Right lobe of liver (tissue), 6 donors: ENCODE measurements at regions not wholly inside any gene's neighbourhood (a gene's known extent, or its start where the extent isn't known, plus 50 kb on each side); places are given as distances from the start of the nearest gene placed in this dataset.

Experiments used
- ATAC-seq, 4 donors: fragments of 200-7000 bp; cut with Tn5 transposase; one replicate each; pipeline ENCODE4 v1.9.1; 2020; ENCODE audit warnings: mild to moderate bottlenecking in 4 of 4, moderate library complexity in 4 of 4
- DNase-seq, 3 donors: peaks; one replicate each; pipeline ENCODE4 v3.0.0-alpha.2; 2020
- H3K27ac ChIP-seq, 3 donors: fragments of 200-600 bp; one replicate each; pipeline ENCODE4 v1.8.0; 2022
- H3K27me3 ChIP-seq, 2 donors: fragments of 200-600 bp; one replicate each; pipeline ENCODE4 v1.8.0; 2022
- H3K36me3 ChIP-seq, 4 donors: fragments of 200-600 bp; sonication (generic) in 1 of 4; one replicate each; pipeline versions ENCODE4 v1.5.1 to v1.8.0; 2017 to 2022; ENCODE audit warnings: control low read depth in 1 of 4
- H3K4me1 ChIP-seq, 4 donors: fragments of 200-600 bp; sonication (generic) in 1 of 4; one replicate each; pipeline versions ENCODE4 v1.5.1 to v1.8.0; 2017 to 2022; ENCODE audit warnings: control low read depth in 1 of 4
- H3K4me3 ChIP-seq, 3 donors: fragments of 200-600 bp; one replicate each; pipeline ENCODE4 v1.8.0; 2022
- H3K9me3 ChIP-seq, 4 donors: fragments of 200-600 bp; sonication (generic) in 1 of 4; one replicate each; pipeline versions ENCODE4 v1.5.1 to v1.8.0; 2017 to 2022; ENCODE audit warnings: control low read depth in 1 of 4
- CTCF ChIP-seq, 4 donors: fragments of 200-600 bp in 3 of 4; fragments of 450-650 bp in 1 of 4; IDR thresholded peaks; one replicate each; pipeline versions ENCODE4 v1.5.1 to v1.8.0; 2016 to 2022; ENCODE audit warnings: antibody characterized with exemption in 4 of 4, mild to moderate bottlenecking in 2 of 4
- POLR2A ChIP-seq: fragments of 450-650 bp; IDR thresholded peaks from one replicate; pipeline ENCODE4 v1.6.1; 2017; ENCODE audit warnings: antibody characterized with exemption, mild to moderate bottlenecking
- WGBS: methylation state at CpG from one replicate; pipeline ENCODE4 v1.1.6; 2018; ENCODE audit warnings: low coverage, low lambda C conversion rate; ENCODE audit not compliant: insufficient coverage; ENCODE audit errors: missing lambda C conversion rate; 5-methylcytosine and 5-hydroxymethylcytosine counted together
- intact Hi-C, 2 donors: fragments of 100-400 bp; cut with DNase I; formaldehyde crosslinking; loops; one replicate each; pipeline versions ENCODE4 v1.11.2 to v1.14.1; 2022
- donor health status: DM: no; HTN: yes; CAD: no.
- donor health status: DM: no; HTN: no; CAD: no.
- donor health status: DM: no; HTN: no; CAD: no.
- donor health status: DM: no; HTN: yes; CAD: no.
- donor health status: DM: no; HTN: yes; CAD: no.

GRCh38 chr1:14255711-14256110 is 342.8 kb upstream of the KAZN start:
- intact Hi-C loops = no loop called here
- TF ChIP-seq POLR2A (no peak), CTCF (IDR thresholded peaks at IDR 0.05) (no peak)
- Histone ChIP-seq H3K9me3 (no peaks in the 10 kb centered on the region), H3K4me1 (no peaks in the 10 kb centered on the region), H3K4me3 (no peak overlapping the region), H3K27me3 (no peaks in the 10 kb centered on the region), H3K27ac (no peak overlapping the region), H3K36me3 (no peaks in the 10 kb centered on the region)
- 22% methylated on average over 2 of the region's 2 CpGs for WGBS
- DNase-seq (no peak), ATAC-seq (peak in 1 of 4 donors; percentile 24)

GRCh38 chr1:14259191-14259757 is 339.2 kb upstream of the KAZN start:
- no peaks in the 10 kb centered on the region for H3K4me1 ChIP-seq
- no peaks in the 10 kb centered on the region for H3K36me3 ChIP-seq
- peaks cover 0 to 7% of the 10 kb centered on the region in 2 donors for H3K27me3 ChIP-seq
- H3K9me3 ChIP-seq = no peaks in the 10 kb centered on the region
- WGBS = 60% methylated on average over 3 of the region's 13 CpGs
- ATAC-seq (peak in 2 of 4 donors; percentile 16 to 28), DNase-seq (peak in 1 of 3 donors; percentile 44)
- H3K4me3 ChIP-seq = no peak overlapping the region
- intact Hi-C loops = no loop called here
- no peak overlapping the region for H3K27ac ChIP-seq
- TF ChIP-seq POLR2A = no peak
- TF ChIP-seq CTCF (IDR thresholded peaks at IDR 0.05) = no peak

- H3K36me3 ChIP-seq = no peaks in the 10 kb centered on the region
- no peak for DNase-seq
- H3K4me1 ChIP-seq = no peaks in the 10 kb centered on the region
- intact Hi-C loops = no loop called here
- H3K4me3 ChIP-seq = no peak overlapping the region
- 83% methylated on average over 5 of the region's 8 CpGs for WGBS
- no peak overlapping the region for H3K27ac ChIP-seq
- TF ChIP-seq POLR2A (no peak), CTCF (IDR thresholded peaks at IDR 0.05) (no peak)
- H3K9me3 ChIP-seq = no peaks in the 10 kb centered on the region
- no peak for ATAC-seq
- peaks cover 0 to 7% of the 10 kb centered on the region in 2 donors for H3K27me3 ChIP-seq
Measured at GRCh38 chr1:14260480-14260879, 338.0 kb upstream of the KAZN start.

GRCh38 chr1:14261395-14261794 is 337.1 kb upstream of the KAZN start:
- whole genome bisulfite sequencing = 34% methylated on average over 10 of the region's 11 CpGs
- Histone ChIP-seq H3K4me3 (no peak overlapping the region), H3K9me3 (no peaks in the 10 kb centered on the region), H3K36me3 (no peaks in the 10 kb centered on the region), H3K27me3 (peaks cover 0 to 7% of the 10 kb centered on the region in 2 donors), H3K27ac (no peak overlapping the region), H3K4me1 (no peaks in the 10 kb centered on the region)
- intact Hi-C loops = no loop called here
- DNase-seq = no peak
- ATAC-seq = no peak
- no peak for TF ChIP-seq POLR2A
- TF ChIP-seq CTCF (IDR thresholded peaks at IDR 0.05) = no peak

GRCh38 chr1:14262637-14263036 is 335.8 kb upstream of the KAZN start:
- Histone ChIP-seq H3K36me3 (no peaks in the 10 kb centered on the region), H3K27me3 (peaks cover 0 to 7% of the 10 kb centered on the region in 2 donors), H3K9me3 (no peaks in the 10 kb centered on the region), H3K4me1 (no peaks in the 10 kb centered on the region), H3K4me3 (no peak overlapping the region), H3K27ac (no peak overlapping the region)
- intact Hi-C loops = no loop called here
- 53% methylated on average over 8 of the region's 8 CpGs for WGBS
- ATAC-seq (no peak), DNase-seq (no peak)
- TF ChIP-seq CTCF (IDR thresholded peaks at IDR 0.05) (no peak), POLR2A (no peak)
